Neural cell (in vitro differentiated cells): ENCODE measurements at regions not wholly inside any gene's neighbourhood (a gene's known extent, or its start where the extent isn't known, plus 50 kb on each side); places are given as distances from the start of the nearest gene placed in this dataset.

Source experiments
- H2AFZ ChIP-seq: fragments of 200-600, 300-800 bp; sonication (generic), shearing (Covaris generic); 2 replicates; pipeline ENCODE4 v1.6.0; 2014; ENCODE audit warnings: low read depth, mild to moderate bottlenecking, antibody characterized with exemption, low read length, moderate library complexity
- H3F3A ChIP-seq: fragments of 200-600 bp; shearing (Covaris generic); 2 replicates; pipeline ENCODE4 v1.6.1; 2016; ENCODE audit warnings: mild to moderate bottlenecking, moderate library complexity, mixed read lengths, antibody characterized with exemption, low read length; ENCODE audit not compliant: insufficient read depth, poor library complexity, severe bottlenecking
- H3K27ac ChIP-seq: fragments of 200-600, 300-800 bp; sonication (generic), shearing (Covaris generic); 2 replicates; pipeline ENCODE4 v1.5.1; 2014; ENCODE audit warnings: mild to moderate bottlenecking, low read length, moderate library complexity
- H3K27me3 ChIP-seq: fragments of 300-800, 200-600 bp; sonication (generic), shearing (Covaris generic); 2 replicates; pipeline ENCODE4 v1.6.0; 2014; ENCODE audit warnings: mild to moderate bottlenecking, low read depth, low read length, moderate library complexity; ENCODE audit not compliant: insufficient read depth
- H3K36me3 ChIP-seq: fragments of 300-800, 200-600 bp; sonication (generic), shearing (Covaris generic); 2 replicates; pipeline ENCODE4 v1.5.1; 2014; ENCODE audit warnings: mild to moderate bottlenecking, antibody characterized with exemption, low read length, moderate library complexity; ENCODE audit not compliant: insufficient read depth
- H3K4me2 ChIP-seq: fragments of 300-800, 200-600 bp; sonication (generic), shearing (Covaris generic); 2 replicates; pipeline ENCODE4 v1.6.0; 2014; ENCODE audit warnings: mild to moderate bottlenecking, low read length
- H3K4me3 ChIP-seq: fragments of 300-800, 200-600 bp; sonication (generic), shearing (Covaris generic); 2 replicates; pipeline ENCODE4 v1.5.1; 2014; ENCODE audit warnings: mild to moderate bottlenecking, low read length, moderate library complexity
- H3K79me2 ChIP-seq: fragments of 200-600 bp; shearing (Covaris generic); replicated peaks from 2 replicates; pipeline ENCODE4 v1.6.0; 2014; ENCODE audit warnings: mild to moderate bottlenecking, low read length, moderate library complexity; ENCODE audit not compliant: insufficient read depth
- H3K9ac ChIP-seq: fragments of 300-800, 200-600 bp; sonication (generic), shearing (Covaris generic); 2 replicates; pipeline ENCODE4 v1.6.1; 2016; ENCODE audit warnings: mild to moderate bottlenecking, low read length, mixed read lengths
- H3K9me2 ChIP-seq: fragments of 200-600 bp; shearing (Covaris generic); 2 replicates; pipeline ENCODE4 v1.6.1; 2016; ENCODE audit warnings: mild to moderate bottlenecking, low read length, mixed read lengths; ENCODE audit not compliant: insufficient read depth
- H3K9me3 ChIP-seq: fragments of 200-600, 300-800 bp; sonication (generic), shearing (Covaris generic); 2 replicates; pipeline ENCODE4 v1.6.1; 2016; ENCODE audit warnings: mild to moderate bottlenecking, mixed run types, low read length, moderate library complexity, mixed read lengths
- H4K20me1 ChIP-seq: fragments of 200-600 bp; shearing (Covaris generic); 2 replicates; pipeline ENCODE4 v1.6.1; 2016; ENCODE audit warnings: mild to moderate bottlenecking, mixed run types; ENCODE audit not compliant: insufficient read depth
- CTCF ChIP-seq: fragments of 450-650 bp; IDR thresholded peaks from 2 replicates; pipeline ENCODE4 v1.5.1; 2014; ENCODE audit warnings: antibody characterized with exemption, mild to moderate bottlenecking, moderate library complexity; ENCODE audit not compliant: poor library complexity, severe bottlenecking
- EP300 ChIP-seq: fragments of 450-650 bp; conservative IDR thresholded peaks from 2 replicates; pipeline ENCODE4 v1.6.1; 2014; ENCODE audit warnings: antibody characterized with exemption, mild to moderate bottlenecking, moderate library complexity; ENCODE audit not compliant: poor library complexity, severe bottlenecking
- EZH2 ChIP-seq: fragments of 200-600, 300-800 bp; shearing (Covaris generic), sonication (generic); IDR thresholded peaks from 2 replicates; pipeline ENCODE4 v1.6.1; 2014; ENCODE audit warnings: antibody characterized with exemption, low read length, borderline replicate concordance, mild to moderate bottlenecking; ENCODE audit not compliant: insufficient read depth, poor library complexity, severe bottlenecking
- POLR2AphosphoS5 ChIP-seq: IDR thresholded peaks from 2 replicates; pipeline ENCODE4 v1.6.1; 2012
- RAD21 ChIP-seq: fragments of 450-650 bp; conservative IDR thresholded peaks from 2 replicates; pipeline ENCODE4 v1.6.1; 2014; ENCODE audit warnings: antibody characterized with exemption, mild to moderate bottlenecking, moderate library complexity
- REST ChIP-seq: IDR thresholded peaks from 2 replicates; pipeline ENCODE4 v1.6.1; 2012; ENCODE audit warnings: borderline replicate concordance
- SMC3 ChIP-seq: fragments of 450-650 bp; conservative IDR thresholded peaks from 2 replicates; pipeline ENCODE4 v1.6.1; 2014; ENCODE audit warnings: antibody characterized with exemption, mild to moderate bottlenecking, moderate library complexity; ENCODE audit not compliant: poor library complexity

- H2AFZ ChIP-seq: no peak overlapping the region
- no peaks in the 10 kb centered on the region for H3K79me2 ChIP-seq
- no peak overlapping the region for H3K27ac ChIP-seq
- no peak for TF ChIP-seq REST
- no peak for TF ChIP-seq EP300
- TF ChIP-seq SMC3: no peak
- TF ChIP-seq CTCF: no peak
- no peak for TF ChIP-seq POLR2AphosphoS5
- no peaks in the 10 kb centered on the region for H3K9me3 ChIP-seq
- H3K4me3 ChIP-seq: no peak overlapping the region
- no peaks in the 10 kb centered on the region for H3F3A ChIP-seq
- no peak overlapping the region for H3K4me2 ChIP-seq
- H3K36me3 ChIP-seq: no peaks in the 10 kb centered on the region
- no peak overlapping the region for H3K9ac ChIP-seq
- H3K9me2 ChIP-seq: no peaks in the 10 kb centered on the region
- H3K27me3 ChIP-seq: no peaks in the 10 kb centered on the region
- no peaks in the 10 kb centered on the region for H4K20me1 ChIP-seq
Measured at GRCh38 chr6:15916581-15916980, 212.3 kb upstream of the MYLIP start.

GRCh38 chr6:15915508-15916178 is 213.2 kb upstream of the MYLIP start:
- H3K9me2 ChIP-seq: no peaks in the 10 kb centered on the region
- H3K79me2 ChIP-seq: no peaks in the 10 kb centered on the region
- no peak overlapping the region for H3K27ac ChIP-seq
- TF ChIP-seq RAD21: no peak
- no peak for TF ChIP-seq EP300
- no peak for TF ChIP-seq CTCF
- TF ChIP-seq POLR2AphosphoS5: no peak
- TF ChIP-seq EZH2: no peak
- no peak for TF ChIP-seq SMC3
- TF ChIP-seq REST: no peak
- H3K9ac ChIP-seq: no peak overlapping the region
- no peaks in the 10 kb centered on the region for H3K27me3 ChIP-seq
- H3K4me3 ChIP-seq: no peak overlapping the region
- H3K4me2 ChIP-seq: no peak overlapping the region
- no peaks in the 10 kb centered on the region for H3K9me3 ChIP-seq
- no peaks in the 10 kb centered on the region for H3F3A ChIP-seq
- no peaks in the 10 kb centered on the region for H3K36me3 ChIP-seq
- no peaks in the 10 kb centered on the region for H4K20me1 ChIP-seq
- no peak overlapping the region for H2AFZ ChIP-seq
